M059J (cell line): ENCODE measurements at regions not wholly inside any gene's neighbourhood (a gene's known extent, or its start where the extent isn't known, plus 50 kb on each side); places are given as distances from the start of the nearest gene placed in this dataset.
A peak's percentile ranks its signal among the peaks of the same experiment; 100 is the strongest.

Experiments
- DNase-seq: peaks from one replicate; pipeline ENCODE4 v3.0.0-alpha.2; 2012; ENCODE audit warnings: low read depth

DNA sequence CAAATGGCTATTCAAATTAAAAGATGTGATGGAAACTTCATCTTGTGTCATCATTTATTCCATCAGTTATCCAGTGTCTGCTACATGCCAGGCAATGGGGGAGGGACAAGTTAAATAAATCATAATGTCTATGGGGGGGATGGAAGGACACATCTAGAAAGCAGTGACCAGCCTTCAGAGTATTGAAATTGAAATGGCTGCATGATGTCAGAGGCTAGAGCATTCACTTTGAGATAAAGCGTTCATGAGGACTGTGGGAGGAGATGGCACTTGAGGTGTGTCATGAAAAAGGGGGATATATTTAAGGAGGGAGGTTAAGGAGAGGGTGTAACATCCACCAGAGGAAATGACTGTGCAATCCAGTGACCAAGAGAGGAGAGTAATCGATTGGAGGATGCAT is 50.6 kb downstream of the SLIT2 start:
- DNase-seq = no peak

DNA sequence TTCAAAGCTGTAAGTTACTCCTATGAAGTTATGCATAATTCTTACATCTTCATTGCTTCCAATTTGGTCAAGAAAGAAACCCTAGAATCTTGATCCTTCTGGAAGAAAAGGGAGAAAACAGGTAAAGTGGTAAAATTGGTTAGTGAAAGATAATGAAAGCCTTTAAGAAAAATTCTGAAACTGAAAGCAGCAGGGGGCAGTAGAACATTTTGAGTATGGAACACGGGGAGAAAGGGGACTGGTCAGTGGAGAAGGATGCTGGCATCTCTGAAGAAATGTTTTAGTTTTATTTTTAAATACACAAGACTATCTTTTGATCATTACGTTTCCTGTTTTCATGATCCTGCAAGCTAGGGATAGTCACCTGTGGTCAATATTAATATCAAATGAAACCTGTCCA is 54.3 kb downstream of the SLIT2 start:
- DNase-seq = peak; percentile 69

DNA sequence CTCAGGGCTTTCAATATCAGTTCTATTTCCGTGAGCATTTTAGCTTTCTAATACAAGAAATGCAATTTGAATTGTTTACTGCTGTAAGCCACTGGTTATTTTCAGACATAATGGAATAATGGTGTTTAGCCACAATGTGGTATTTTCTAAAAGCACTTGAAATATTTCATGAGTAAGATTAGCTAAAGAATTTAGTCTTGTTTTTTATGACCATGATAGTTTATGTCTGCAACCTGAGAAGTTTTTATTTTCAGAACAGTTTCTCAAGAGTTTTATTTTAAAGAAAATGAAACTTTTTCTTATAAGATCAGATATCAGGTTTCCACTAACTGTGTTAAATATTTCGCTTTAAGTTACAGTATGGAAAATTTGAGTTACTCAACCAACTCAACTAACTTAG is 60.2 kb downstream of the SLIT2 start:
- DNase-seq = peak; percentile 66

DNA sequence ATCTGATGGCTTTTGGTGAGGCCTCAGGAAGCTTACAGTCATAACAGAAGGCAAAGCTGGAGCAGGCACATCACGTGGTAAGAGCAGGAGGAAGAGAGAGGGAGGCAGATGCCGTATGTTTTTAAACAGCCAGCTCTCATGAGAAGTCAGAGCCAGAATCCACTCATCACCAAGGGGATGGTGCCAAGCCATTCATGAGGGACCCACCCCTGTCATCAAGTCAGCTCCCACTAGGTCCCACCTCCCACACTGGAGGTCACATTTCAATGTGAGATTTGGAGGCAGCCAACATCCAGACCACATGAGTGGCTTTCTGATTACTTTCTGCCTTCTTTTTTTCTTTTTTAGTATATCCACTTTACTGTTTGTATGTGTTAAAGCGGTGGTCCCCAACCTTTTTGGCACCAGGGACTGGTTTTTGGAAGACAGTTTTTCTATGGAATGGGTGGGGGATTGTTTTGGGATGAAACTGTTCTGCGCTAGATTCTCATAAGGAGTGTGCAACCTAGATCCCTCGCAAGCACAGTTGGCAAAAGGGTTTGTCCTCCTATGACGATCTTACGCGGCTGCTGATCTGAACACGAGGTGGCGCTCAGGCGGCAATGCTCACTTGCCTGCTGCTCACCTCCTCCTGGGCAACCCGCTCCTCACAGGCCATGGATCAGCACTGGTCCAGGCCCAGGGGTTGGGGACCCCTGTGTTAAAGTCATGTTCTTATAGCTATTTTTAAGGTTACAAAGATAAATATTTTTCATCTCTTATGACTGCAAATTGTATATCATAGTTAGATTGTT is 61.7 kb downstream of the SLIT2 start:
- no peak for DNase-seq

DNA sequence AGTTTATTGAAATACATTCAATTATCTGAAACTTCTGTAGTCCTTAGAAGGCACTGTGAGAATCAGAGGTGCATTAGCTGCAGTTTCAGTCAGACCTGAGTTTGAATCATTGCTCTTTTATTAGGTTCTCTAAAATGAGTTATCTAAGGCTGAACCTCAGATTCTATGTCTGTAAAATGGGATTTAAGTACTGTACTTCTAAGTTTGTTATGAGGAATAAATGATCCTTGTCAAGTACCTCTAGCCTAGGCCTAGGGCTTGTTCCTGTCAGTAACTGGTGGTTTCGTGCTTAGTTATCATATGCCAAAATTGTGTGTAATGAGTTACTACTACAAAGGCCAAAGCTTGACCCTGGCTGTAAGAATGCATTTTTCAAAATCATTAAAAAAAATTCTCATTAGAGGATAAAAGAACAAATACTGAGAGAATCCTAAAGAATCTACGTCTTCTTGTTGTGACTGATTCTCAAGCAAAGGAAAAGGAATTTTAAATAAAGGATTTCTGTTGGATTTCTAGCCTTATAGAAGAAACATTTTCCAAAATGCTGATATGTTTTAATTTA is 65.8 kb downstream of the SLIT2 start:
- no peak for DNase-seq

DNA sequence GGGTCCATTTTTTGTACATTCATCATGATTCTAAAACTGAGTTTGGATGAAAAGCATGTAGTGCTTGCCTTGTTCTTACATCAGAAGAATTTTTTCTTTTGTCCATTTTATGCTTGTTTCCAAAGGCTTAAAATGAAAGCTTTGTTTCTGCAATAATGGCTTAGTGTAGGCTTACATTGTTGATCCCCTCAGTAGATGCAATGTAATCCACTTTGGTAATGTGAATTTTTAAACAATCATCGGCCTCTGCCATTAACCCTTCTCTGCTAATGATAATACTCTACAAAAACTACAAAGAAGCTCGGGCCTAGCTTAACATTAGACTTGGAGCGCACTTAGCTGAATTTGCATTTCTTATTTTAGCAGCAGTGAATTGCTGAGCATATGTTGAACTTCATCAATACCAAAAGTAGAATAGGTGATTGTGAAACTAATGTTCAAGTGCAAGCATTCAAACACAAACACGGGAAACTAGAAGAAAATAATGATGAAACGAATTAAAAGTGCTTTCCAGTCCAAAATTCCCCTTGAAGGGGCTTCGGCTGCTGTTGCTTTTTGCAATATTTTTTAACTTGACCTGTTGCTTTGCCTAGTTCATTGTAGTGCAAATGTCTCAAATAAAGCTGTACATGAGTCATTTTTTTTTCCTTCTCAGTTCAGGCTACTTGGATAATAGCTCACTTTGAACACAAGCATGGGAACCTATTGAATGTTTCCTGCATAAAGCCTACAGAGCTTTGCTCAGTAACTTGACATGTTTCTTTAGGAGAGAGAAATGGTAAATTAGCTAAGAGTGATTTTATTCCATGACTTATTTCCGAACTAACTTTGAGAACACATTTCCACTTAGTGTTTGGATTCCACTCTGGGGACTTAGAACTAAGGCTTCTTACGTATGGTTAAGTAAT is 66.5 kb downstream of the SLIT2 start:
- DNase-seq = peak; percentile 51

DNA sequence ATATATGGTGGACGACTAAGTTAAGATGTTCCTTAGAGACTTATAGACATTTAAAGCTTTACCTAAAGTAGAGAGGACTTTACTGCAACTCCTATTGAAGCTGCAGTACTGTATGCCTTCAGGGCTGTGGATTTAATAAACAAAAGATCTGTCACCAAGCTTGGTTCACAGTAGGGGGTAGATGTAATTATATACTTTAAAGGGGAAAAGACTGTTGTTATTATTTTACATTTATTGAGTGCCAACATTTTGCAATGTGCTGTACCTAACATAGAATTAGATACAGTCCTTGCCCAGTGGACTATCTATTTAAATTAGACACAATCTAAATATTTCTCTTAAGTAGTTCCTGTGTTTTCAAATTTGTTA is 67.2 kb downstream of the SLIT2 start:
- DNase-seq = peak; percentile 58

DNA sequence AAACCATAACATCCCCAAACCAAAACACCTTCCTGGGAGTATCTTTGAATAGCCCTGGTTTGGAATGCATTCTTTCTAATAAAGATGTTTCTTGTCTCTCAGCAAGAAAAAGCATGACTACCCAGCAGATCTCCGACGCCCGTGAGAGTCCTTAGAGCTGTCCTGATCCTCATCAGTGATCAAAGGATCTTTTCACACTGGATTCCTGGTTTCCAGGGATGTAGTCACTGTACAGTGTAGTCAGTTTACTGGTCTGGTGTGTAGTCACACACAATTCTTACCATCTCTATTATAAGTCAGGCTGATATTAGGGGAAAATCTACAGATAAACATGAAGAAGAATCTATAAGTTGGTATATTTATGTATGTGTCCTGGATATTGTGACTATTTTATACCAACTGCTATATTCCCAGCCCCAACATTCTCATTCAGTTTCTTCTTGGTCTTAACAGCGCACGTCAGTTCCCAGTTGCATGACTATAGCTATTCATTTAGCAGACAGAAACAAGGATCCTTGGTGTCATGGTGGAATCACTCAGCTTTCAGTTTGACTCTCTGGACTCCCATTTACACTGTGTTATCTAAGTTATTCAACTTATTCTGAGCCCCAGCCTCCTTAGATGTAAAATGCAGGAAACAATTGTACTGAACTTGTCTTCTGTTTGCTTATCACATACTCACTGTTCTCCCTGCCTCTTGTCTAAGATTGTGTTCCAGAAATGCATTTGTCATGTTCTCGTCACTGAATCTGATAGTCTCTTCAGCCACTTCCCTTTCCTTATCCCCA is 68.3 kb downstream of the SLIT2 start:
- DNase-seq = no peak

DNA sequence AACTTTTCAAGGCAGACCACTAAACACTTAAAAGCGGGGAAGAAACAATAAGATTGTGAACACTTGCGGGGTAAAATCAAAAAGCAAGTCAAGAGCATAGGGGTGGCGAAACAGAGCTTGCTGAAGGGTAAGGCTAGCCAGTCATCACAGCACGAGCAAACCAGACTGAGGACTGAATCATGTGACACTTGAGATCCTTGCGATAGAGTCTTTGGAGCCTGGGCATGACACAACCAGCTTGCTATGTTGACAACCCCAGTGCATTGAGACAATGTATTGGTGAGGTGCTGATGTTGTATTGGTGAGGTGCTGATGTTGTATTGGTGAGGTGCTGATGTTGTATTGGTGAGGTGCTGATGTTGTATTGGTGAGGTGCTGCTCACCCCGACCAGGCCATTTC is 72.3 kb downstream of the SLIT2 start:
- peak; percentile 71 for DNase-seq

DNA sequence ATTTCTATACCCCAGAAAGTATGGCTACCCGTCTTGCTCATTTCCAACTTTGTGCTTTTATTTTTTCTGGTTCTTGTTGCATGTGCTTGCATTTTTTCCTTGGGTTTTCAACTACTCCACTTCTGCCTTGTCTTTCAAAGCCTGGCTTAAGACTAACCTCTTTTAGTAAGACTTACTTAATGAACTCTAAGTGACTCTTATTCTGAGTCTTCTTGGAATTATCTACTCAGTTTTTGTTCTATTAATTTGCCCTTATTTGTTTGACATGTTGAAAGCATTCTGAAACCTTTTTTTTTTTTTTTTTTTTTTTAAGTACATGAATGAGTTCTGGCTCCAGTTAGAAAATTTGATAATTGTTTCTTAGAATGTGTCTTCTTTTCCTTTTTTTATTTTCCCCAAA is 74.8 kb downstream of the SLIT2 start:
- no peak for DNase-seq

DNA sequence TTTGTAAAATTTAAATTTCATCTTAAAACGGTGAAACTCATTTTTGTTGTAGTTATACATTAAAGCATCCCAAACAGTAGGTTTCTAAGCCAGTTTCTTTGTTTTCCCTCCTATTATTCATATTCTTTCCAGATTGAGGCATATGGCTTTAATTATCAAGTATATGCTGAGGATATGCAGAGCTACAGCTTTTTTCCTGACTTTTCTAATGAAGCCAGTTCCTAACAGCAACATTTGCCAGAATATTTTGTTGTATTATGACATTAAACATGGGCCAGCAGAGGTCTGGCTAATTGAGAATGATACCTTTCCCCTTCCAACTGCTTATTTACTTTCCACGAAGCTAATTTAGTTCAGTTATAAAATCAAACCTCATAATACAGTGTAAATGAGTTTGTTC is 75.3 kb downstream of the SLIT2 start:
- DNase-seq = no peak

DNA sequence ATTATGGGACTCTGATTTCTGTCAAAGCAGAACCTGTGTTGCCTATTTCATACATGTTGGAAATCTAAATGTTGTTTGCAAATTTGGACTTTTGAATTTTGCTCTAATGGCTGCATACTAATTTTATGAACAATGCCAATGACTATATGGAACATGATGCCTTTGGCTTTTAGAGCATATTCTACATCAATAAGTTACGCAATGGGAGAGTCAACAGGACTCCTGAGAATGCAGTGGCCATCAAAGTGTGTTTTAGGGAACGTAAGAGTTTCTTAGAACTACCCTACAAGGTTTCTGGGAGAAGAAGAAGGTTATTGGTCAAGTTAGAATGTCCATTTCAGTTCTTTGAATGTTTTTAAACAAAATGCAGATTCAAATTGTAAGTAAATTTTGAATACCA is 76.1 kb downstream of the SLIT2 start:
- DNase-seq = no peak

DNA sequence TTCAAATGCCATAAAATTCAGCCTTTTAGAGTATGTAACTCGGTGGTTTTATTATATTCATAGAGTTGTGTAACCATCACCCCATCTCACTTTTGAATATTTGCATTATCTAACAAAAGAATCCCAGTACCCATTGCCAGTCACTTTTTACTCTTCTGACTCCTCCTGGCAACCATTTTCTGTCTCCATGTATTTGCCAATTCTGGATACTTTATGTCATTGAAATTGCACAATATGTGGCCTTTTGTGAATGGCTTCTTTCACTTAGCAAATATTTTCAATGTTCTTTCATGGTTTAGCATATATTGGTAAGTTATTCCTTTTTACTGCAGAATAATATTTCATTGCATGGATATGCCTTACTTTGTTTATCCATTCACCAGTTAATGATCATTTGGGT is 79.9 kb downstream of the SLIT2 start:
- DNase-seq = no peak

DNA sequence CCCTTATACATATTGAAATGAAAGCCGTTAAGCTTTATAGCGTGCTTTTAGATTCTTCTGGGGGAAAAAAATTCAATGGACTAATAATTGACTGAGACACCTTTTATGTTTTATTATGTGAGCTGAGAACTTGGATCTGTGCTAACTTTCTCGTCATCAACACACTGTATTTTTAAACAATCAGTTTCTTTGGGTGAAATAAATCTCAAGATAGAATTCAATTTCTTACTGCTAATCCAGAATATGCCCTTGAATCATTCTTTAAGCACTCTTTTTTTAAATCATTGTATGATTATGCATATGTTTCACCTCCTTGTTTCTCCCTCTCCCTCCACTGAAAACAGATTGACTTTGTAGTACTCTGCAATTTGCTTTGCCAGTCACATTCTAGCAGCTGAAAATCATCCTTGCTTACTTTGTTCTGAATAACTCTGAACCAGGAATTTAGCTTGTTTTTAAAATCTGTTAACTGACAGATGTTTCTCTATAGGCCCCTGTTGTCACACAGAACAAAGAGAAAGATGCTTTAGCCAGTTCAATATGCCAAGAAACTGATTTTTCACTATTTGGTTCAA is 81.5 kb downstream of the SLIT2 start:
- no peak for DNase-seq

DNA sequence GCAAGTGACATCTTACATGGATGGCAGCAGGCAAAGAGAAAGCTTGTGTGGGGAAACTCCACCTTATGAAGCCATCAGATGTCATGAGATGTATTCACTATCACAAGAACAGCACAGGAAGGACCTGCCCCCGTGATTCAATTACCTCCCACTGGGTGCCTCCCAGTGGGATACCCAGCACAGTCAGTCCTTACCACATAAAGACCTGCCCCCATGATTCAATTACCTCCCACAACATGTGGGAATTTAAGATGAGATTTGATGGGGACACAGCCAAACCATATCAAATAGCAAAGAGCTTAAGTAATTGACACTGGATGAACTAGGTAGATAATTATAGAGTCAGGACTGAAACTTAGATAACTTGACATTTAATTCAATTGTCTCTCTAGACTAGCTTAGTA is 85.6 kb downstream of the SLIT2 start:
- DNase-seq = peak; percentile 68

DNA sequence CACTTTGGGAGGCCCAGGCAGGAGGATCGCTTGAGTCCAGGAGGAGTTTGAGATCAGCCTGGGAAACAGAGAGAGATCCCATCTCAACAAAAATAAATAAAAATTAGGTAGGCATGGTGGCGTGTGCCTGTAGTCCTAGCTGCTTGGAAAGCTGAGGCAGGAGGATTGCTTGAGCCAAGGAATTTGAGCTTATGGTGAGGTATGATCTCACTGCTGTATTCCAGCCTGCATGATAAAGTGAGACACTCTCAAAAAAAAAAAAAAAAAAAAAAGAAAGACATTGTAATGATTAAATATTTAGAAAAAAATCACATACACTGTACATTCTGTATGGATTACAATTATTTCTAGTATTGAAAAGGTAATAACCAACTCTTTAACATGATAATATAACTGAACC is 87.1 kb downstream of the SLIT2 start:
- no peak for DNase-seq

DNA sequence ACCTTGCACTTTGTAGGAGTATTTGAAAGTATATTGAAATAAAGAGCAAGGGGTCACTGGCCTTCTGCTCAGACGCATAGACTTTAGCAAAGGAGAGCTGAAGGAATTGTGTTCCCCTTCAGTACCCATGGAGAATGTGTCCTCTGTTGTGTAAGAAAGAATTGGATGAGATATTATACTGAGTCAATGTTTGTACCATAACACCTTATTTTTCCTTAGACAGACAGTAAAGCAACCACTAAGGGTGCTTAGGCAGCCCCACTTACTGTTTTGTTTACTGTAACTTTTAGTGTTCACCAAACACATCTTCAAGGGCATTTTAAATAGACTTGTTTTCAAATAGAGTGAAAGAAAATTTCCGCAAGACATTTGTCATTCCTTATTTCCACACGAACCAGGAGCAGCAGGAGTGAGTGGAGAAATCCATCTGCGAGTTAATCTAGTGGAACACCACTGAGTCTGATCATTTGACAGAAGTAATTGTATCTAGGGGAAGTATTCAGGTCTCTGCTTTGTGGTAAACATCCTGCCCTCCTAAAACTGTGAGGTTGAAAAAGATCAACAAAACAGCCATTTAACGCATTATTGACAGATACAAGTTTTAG is 89.5 kb downstream of the SLIT2 start:
- DNase-seq = no peak

DNA sequence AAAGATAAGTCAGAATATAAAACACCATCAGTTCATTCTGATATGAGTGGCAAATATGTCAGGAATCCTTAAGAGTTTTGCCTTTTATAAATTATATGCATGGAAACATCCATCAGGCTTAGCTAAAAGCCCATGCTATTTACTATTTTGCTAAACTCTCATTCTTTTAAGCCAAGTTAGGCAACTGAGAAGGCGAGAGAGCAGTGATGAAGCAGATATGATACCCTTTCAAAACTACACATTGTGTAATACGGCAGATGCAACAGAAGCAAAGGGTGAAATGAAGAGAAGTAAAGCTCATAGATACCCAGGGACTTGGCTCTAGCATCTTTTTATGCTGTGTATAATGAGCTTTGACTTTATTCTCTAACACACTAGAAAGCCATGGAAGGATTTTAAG is 95.8 kb downstream of the SLIT2 start:
- DNase-seq = no peak

DNA sequence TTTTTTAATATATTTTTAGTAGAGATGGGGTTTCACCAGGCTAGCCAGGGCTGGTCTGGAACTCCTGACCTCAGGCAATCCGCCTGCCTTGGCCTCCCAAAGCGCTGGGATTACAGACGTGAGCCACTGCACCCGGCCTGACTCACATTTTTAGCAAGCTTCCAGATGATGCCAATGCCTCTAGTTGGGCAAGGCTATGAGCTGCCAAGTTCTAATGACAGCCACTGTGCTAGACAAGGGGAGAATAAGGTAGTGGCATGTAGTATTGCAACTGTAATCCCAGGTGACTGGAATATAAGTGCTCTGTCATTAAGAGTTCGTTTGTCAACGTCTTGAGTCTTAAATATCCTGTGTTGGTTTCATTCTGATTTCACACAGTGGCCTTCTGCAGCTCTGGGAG is 96.7 kb downstream of the SLIT2 start:
- DNase-seq = peak; percentile 34

DNA sequence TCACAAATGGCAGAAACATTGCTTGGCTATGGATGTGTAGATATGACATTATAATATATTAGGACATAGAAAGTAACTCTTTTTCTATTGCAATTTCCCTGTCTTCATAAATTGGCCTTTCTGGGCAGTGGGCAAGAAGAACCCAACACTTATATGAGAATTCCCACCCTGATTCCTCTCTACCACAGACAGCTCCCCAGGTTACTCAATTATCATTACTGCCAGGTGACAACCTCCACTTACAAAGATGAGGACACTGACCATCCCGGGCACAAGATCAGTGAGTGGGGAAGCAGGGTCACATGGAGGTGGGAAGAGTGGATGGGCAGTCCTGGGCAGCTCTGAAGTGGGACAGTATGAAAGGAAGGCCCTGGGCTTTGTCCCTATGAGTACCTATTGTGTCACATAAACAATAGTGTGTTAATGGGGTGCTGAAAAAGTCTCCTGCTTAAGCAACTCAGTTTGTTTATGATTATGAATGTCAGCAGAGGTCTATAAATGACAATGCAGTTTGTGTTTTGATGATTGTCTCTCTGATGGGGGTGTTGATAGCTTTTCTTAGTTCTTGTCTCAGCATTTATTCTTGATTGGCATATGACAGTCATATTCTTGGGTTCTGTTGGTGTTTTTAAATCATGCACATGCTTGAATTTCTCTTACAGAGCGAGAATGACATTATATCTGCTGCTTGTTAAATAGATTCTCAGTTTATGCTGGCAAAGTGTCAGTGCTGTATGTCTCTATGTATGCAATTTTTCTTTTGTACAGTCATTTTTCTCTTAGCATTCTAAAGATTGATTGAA is 99.9 kb downstream of the SLIT2 start:
- no peak for DNase-seq

DNA sequence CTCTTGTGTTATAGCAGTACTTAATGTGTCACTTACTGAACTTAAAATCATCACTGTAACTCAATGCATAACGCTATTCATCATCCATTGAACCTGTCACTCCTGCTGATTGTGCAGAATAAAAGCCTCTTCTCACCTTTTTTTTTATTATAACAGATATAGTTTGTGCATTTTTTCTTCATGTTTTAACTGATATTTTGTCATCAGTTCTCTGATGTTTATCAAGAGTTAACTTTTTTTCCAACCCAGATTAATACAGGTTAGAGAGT is 100.4 kb downstream of the SLIT2 start:
- DNase-seq = no peak
